RPMI7951 (cell line): ENCODE measurements at regions not wholly inside any gene's neighbourhood (a gene's known extent, or its start where the extent isn't known, plus 50 kb on each side); places are given as distances from the start of the nearest gene placed in this dataset.

Experiments used
- DNase-seq: peaks from one replicate; pipeline ENCODE4 v3.0.0-alpha.2; 2012; ENCODE audit warnings: low read depth

GRCh38 chr4:101593666-101594065 lies 196.9 kb upstream of the BANK1 start:
- DNase-seq: no peak

DNA sequence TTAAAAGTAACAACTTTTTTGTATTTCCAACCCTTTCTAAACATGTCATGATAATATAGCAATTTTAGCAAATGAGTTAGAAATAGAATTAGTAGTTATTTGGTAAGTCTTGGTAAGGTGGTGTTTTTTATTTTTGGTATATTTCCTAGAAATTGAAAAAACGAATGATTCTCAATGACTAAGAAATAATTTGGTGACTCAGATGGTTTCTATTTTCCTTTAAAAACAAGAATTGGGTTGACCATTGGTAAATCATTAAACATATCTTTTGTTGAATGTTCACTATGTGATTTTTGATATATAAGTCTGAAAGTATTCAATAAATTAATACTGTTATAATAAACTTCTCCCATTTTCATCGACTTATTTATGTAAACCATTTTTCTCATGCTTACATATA lies 206.2 kb upstream of the BANK1 start:
- DNase-seq: no peak

GRCh38 chr4:101563126-101563525 lies 215.8 kb upstream of the PPP3CA start:
- DNase-seq: no peak

DNA sequence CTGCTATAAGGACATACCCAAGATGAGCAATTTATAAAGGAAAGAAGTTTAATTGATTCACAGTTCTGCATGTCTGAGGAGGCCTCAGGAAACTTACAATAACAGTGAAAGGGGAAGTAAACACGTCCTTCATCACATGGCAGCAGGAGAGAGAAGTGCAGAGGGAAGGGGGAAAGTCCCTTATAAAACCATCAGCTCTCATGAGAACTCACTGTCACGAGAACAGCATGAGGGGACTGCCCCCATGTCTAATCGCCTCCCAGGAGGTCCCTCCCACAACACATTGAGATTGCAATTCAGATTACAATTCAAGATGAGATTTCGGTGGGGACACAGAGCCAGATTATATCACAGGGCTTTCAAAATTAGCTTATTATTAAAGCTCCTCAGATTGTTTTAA lies 209.5 kb upstream of the PPP3CA start:
- no peak for DNase-seq

- DNase-seq: no peak
Measured at GRCh38 chr4:101555341-101555880, 208.1 kb upstream of the PPP3CA start.

DNA sequence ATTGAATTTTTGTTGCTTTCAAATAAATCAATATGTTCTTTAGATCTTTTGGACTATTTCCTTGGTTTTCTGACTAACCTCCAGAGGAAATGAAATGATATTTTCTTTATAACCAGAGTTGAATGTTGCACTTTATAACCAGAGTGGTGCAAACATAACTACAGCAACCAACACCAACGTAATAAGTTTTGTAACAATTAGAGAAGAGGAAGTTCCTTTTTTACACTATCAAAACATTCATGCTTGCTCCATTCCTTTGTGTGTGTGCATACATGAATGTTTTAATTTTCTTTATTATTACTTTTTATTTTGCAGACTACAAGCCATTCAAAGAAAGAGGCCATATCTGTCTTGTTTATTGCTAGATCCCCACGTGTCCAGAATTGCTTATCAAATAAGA lies 193.0 kb upstream of the PPP3CA start:
- DNase-seq: no peak

GRCh38 chr4:101528526-101528925 lies 181.2 kb upstream of the PPP3CA start:
- no peak for DNase-seq

DNA sequence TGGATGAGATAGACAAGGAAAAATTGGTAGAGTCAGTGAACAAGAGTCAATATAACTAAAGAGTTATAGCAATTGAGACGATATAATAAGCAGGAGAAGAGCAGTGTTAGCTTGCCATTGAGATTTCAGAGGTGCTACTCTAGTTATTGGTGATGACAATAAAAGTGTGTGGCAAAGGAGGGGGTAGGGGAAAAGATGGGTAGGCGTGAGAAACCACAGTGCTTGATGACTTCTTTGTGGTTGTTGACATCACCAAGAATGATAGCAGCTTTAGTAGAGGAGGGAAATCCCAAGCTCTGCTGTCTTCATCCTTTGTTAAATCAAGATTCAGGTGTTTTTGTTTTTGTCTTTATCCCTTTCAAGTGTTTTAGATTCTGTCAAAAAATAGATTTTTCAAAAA lies 179.9 kb upstream of the PPP3CA start:
- DNase-seq: peak; percentile 3

- DNase-seq: no peak
Measured at GRCh38 chr4:101515566-101515965, 168.2 kb upstream of the PPP3CA start.

- DNase-seq: no peak
Measured at GRCh38 chr4:101515099-101515498, 167.8 kb upstream of the PPP3CA start.

DNA sequence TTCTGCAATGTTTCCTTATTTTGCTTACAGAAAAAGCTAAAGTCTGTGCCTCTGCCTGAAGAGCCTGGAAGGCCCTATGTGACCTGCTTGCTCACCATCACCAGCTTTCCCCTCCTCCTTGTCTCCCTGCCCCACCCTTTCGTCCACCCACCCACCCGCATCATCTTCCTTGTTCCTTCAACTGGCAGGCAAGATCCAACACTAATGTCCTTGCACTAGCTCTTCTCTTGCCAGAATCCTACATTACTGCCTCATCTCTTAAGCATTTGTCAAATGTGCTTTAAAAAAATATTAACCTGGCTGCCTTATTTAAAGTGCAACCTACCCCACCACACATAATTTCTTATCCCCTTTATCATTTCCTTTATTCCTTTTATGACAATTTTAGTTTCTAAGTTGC lies 165.1 kb upstream of the PPP3CA start:
- no peak for DNase-seq

DNA sequence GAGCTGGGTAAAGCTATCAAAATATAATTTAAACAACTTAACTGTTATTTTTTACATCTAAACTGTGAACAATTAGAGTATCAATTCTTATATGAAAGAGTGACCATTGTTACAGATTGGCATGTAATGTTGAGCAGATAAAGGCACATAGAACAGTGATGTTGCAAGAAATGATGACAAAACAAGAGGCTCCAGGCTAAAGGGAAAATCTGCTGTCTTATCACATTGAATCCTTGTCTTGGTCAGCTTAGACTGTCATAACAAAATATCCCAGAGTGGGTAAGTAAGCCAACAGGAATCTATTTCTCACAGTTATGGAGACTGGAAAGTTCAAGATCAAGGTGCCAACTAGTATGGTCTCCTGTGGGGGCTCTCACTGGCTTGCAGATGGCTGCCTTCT lies 154.1 kb upstream of the PPP3CA start:
- DNase-seq: no peak

GRCh38 chr4:101500742-101501141 lies 153.4 kb upstream of the PPP3CA start:
- DNase-seq: no peak

GRCh38 chr4:101475246-101475645 lies 127.9 kb upstream of the PPP3CA start:
- DNase-seq: no peak

DNA sequence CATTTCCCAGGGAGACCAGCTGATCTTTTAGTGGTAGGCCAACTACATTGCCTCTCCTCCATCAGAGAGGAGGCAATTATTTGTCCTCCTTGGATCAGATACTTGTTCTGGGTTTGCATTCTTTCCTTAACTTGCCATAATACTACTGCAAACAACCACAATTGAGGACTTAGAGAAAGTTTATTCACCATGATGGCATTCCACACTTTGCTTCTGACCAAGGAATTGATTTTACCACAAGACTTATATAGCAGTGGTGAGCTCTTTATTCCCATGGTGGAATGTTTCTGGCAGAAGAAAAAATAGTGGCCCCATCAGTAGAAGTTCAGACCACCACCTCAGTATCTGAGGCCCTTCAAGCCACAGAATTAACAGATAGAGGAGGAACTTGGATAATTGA lies 123.9 kb upstream of the PPP3CA start:
- no peak for DNase-seq

- DNase-seq: no peak
Measured at GRCh38 chr4:101464596-101464995, 117.3 kb upstream of the PPP3CA start.

GRCh38 chr4:101458914-101459313 lies 111.6 kb upstream of the PPP3CA start:
- no peak for DNase-seq

- no peak for DNase-seq
Measured at GRCh38 chr4:101458473-101458872, 111.1 kb upstream of the PPP3CA start.

GRCh38 chr4:101451086-101451485 lies 103.8 kb upstream of the PPP3CA start:
- DNase-seq: no peak

DNA sequence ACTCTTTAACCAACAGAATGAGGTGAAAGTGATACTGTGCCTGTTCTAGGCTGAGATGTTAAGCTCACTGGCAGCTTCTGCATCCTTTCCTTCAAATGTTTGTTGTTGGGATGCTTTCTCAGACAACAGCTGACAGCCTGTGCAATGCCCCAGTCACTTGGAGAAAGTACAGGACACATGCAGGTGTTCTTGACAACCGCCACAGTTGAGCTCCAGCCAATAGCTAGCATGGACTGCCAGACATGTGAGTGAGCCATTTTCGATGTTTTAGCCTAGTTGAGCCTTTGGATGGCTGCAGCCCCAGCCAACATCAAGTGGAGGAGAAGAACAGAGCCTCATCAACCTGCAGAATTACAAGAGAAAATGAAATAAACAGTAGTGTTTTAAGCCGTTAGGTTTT lies 94.1 kb upstream of the PPP3CA start:
- no peak for DNase-seq

DNA sequence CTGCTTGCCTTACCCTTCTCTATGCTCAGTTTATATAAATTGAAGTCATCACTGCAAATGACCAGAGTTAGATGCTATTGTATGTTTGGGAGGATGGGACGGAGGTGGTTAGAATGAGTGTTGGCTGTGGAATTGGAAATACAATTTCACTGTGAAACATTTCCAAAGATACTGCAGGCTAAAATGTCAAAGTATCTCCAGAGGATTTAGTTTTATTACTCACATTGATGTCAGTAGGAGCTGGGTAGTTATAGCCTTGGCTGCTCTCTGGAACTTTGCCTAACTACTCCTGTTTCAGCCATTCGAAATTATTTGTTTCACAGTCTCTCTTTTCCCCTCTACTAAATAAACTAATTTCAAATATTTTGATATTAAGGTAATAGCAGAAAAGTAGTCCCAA lies 92.6 kb upstream of the PPP3CA start:
- no peak for DNase-seq

- peak; percentile 50 for DNase-seq
Measured at GRCh38 chr4:101421386-101421785, 74.1 kb upstream of the PPP3CA start.

- peak; percentile 42 for DNase-seq
Measured at GRCh38 chr4:101420661-101421060, 73.3 kb upstream of the PPP3CA start.

GRCh38 chr4:101419336-101420135 lies 72.2 kb upstream of the PPP3CA start:
- DNase-seq: peak; percentile 62
